GM18520 (cell line): ENCODE measurements at regions not wholly inside any gene's neighbourhood (a gene's known extent, or its start where the extent isn't known, plus 50 kb on each side); places are given as distances from the start of the nearest gene placed in this dataset.

Experiments used
- ATAC-seq: cut with Tn5 transposase; IDR thresholded peaks from one replicate; pipeline ENCODE4 v1.9.1; 2021; ENCODE audit not compliant: unreplicated experiment

GRCh38 chr21:24289539-24289938 lies 1317.7 kb downstream of the MRPL39 start:
- ATAC-seq = no peak

GRCh38 chr21:24280596-24280995 lies 1326.7 kb downstream of the MRPL39 start:
- ATAC-seq = no peak

- ATAC-seq = no peak
Observed at GRCh38 chr21:24278711-24279110, 1328.6 kb downstream of the MRPL39 start.

- ATAC-seq = no peak
Observed at GRCh38 chr21:24276204-24276603, 1331.1 kb downstream of the MRPL39 start.

- no peak for ATAC-seq
Observed at GRCh38 chr21:24275616-24276015, 1331.7 kb downstream of the MRPL39 start.

- ATAC-seq = no peak
Observed at GRCh38 chr21:24272521-24272938, 1334.8 kb downstream of the MRPL39 start.

DNA sequence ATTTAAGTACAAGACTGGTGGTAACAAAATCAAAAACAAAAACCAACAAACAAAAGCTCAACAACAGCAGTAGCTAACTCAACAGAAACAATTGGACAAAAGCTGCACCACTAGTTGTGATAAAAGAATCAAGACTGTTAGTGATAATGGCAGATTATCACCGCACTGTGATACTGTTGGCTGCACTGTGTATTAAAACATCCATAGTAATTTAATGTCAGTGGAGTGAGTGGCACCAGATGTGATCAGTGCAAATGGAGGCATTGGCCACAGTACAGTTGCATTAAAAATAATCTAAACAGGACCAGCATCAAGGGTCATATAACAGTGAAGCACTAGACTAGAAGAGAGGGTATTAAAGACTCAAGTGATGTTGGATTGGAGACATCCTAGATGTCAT lies 1341.3 kb downstream of the MRPL39 start:
- no peak for ATAC-seq

- ATAC-seq = no peak
Observed at GRCh38 chr21:24260751-24261150, 1346.5 kb downstream of the MRPL39 start.

- ATAC-seq = no peak
Observed at GRCh38 chr21:24259241-24259640, 1348.0 kb downstream of the MRPL39 start.

- ATAC-seq = no peak
Observed at GRCh38 chr21:24255591-24255990, 1351.7 kb downstream of the MRPL39 start.

- no peak for ATAC-seq
Observed at GRCh38 chr21:24225431-24225830, 1381.8 kb downstream of the MRPL39 start.

DNA sequence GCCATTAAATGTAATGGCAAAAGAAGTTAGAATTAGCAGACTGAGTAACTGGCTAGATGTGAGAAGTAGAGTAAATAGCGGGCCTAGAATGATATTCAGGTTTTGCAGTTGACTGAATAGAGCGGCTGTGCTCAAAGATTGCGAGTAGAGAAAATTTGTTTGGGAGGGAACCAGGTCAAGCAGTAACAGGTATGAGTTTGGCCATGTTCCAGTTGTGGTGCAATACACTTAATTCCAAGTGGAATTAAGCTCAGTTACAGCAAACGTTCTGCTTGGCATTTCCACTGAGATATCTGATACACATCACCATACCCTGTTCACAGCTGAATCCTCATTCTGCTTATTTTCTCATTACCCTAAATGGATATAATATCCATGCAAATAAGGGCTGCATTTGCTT lies 1382.9 kb downstream of the MRPL39 start:
- no peak for ATAC-seq

GRCh38 chr21:24223624-24224023 lies 1383.7 kb downstream of the MRPL39 start:
- ATAC-seq = no peak

DNA sequence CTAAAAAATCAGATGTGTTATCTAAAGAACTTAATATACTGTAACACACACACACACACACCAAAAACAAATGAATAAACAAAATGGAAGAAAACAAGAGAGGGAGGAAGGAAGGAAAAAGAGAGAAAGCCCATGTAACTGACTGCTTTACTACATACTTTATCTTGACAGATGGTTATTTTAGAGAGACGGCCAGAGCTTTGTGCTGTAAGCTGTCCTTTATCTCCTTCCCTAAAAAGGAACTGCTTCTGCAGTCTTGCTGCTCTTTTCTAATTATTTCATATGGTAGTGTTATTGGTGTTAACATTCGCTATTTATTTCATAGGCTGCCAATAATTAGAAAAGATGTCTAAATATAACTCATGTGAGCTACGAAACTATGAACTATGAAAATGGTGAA lies 1384.6 kb downstream of the MRPL39 start:
- no peak for ATAC-seq

GRCh38 chr21:24220446-24220845 lies 1386.8 kb downstream of the MRPL39 start:
- no peak for ATAC-seq

DNA sequence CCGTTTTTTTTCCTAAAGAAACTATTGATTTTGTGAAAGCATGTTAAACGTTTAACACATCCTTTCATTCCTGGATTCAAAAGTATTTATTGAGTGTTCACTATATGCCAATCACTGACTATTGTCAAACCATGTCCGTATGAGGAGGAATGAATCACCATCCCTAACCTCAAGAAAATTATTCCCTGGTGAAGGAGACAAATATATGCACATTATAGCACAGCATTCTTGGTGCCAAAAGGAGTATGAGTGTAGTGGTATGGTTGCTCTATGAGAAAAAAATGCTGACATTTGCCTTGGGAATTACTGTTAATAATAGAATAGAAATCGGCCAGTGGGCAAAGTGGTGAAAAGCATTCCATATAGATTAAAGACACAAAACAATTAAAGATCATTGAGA lies 1390.1 kb downstream of the MRPL39 start:
- no peak for ATAC-seq

DNA sequence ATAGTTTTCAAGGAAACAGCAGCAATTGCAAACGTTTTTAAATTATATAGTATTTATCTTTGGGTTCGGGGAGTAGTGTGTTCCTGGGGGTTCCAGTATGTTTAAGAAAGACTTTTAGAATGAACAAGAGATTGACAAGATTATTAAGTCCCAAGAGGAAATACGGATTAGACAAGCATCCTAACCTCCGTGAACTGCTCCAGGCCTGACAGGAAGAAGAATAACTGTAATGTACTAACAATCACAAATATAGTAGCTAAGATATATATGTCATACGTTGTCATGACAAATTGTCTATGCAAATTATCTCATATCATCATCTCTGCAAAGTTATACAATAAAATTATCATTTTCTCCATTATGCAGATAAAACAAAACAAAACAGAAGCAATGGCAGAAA lies 1397.2 kb downstream of the MRPL39 start:
- ATAC-seq = no peak

GRCh38 chr21:24208562-24209260 lies 1398.6 kb downstream of the MRPL39 start:
- no peak for ATAC-seq

DNA sequence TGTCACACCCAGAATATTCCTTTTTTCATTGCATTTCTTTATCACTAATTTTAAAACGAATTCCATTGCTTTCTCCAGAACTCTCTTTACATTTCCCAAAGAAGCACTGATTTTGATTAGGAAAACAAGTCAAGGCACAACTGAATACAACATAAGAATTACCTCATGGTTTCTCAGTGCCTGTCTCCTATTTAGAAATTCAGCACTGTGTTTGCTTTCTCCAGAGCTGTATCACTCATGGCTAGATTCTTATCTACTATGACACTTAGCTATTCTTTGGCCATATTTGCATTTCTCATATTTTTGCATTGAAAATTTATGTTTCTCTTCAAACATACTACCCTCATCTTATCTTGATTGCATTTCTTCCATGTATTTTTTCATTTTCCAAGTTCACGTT lies 1402.0 kb downstream of the MRPL39 start:
- ATAC-seq = no peak

GRCh38 chr21:24204641-24205040 lies 1402.6 kb downstream of the MRPL39 start:
- ATAC-seq = no peak

DNA sequence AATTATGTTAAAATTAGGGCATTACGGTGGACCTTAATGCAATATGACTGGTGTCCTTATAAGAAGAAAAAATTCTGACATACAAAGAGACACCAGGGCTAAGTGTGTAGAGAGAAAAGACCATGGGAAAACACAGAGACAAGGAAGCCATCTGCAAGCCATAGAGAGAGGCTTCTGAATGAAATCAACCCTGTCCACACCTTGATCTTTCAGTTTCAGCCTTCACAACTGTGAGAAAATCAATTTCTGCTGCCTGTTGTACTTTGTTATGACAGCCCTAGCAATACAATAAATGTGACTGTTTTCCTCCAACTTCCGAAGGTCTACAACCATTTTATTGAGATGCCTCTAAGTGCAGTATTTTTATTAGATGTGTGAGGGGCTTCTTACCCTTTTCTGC lies 1407.2 kb downstream of the MRPL39 start:
- no peak for ATAC-seq

DNA sequence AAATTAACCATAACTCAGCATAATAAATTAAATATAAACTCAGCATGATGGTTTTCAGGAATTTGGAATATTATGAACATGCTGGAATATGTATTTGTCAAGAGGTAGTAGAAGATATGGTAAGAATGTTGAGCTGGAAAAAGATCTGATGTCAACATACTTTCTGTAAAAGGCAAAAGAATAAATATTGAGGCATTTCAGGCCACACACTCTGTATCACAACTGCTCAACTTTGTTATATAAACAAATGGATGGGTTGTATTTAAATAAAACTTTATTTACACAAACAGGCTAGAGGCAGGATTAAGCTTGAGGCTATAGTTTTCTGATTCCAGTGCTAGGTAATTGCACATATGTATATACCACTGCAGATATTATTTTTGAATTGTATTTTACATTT lies 1409.4 kb downstream of the MRPL39 start:
- no peak for ATAC-seq

DNA sequence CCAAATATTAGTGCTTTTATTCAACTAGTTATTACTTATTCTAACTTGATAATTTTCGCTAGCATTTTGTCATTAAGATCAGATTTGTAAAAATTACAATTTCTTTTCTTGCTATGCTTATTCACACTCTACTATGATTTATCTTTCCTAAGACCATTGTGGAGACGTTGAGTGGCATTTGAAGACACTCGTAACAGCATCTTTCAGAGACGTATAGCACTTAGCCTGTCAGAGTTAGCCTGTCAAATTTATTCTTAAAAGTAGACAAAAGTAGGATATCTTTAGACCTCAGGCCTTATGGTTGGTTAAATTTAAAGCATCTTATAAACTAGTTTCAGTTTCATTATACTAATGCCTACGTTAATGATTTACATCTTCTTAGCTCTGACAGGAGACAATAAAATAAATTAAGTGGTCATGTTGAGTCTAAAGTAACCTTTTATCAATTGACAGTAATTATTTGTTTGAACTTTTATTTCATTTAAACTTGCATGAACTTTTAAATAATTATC lies 1410.1 kb downstream of the MRPL39 start:
- ATAC-seq = no peak
